ENCODE measurements at regions not wholly inside any gene's neighbourhood (a gene's known extent, or its start where the extent isn't known, plus 50 kb on each side); places are given as distances from the start of the nearest gene placed in this dataset.

- TF ChIP-seq, protein P1, sequence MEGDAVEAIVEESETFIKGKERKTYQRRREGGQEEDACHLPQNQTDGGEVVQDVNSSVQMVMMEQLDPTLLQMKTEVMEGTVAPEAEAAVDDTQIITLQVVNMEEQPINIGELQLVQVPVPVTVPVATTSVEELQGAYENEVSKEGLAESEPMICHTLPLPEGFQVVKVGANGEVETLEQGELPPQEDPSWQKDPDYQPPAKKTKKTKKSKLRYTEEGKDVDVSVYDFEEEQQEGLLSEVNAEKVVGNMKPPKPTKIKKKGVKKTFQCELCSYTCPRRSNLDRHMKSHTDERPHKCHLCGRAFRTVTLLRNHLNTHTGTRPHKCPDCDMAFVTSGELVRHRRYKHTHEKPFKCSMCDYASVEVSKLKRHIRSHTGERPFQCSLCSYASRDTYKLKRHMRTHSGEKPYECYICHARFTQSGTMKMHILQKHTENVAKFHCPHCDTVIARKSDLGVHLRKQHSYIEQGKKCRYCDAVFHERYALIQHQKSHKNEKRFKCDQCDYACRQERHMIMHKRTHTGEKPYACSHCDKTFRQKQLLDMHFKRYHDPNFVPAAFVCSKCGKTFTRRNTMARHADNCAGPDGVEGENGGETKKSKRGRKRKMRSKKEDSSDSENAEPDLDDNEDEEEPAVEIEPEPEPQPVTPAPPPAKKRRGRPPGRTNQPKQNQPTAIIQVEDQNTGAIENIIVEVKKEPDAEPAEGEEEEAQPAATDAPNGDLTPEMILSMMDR (IDR thresholded peaks at IDR 0.05) = no peak
- TF ChIP-seq POLR2A (IDR thresholded peaks at IDR 0.05) (no peak), EP300 (IDR thresholded peaks at IDR 0.05) (no peak)
These were observed 71.2 kb upstream of the SGK1 start for GRCh38 chr6:134389129-134389528.

All from suprapubic skin (tissue), 3 donors.